ENCODE measurements at regions not wholly inside any gene's neighbourhood (a gene's known extent, or its start where the extent isn't known, plus 50 kb on each side); places are given as distances from the start of the nearest gene placed in this dataset.

GRCh38 chr22:48980409-48980808 is 847.3 kb downstream of the BRD1 start:
- no peak overlapping the region for H3K4me3 ChIP-seq (ENCODE audit: control insufficient read depth, low read depth, low read length)
- TF ChIP-seq CTCF (IDR thresholded peaks at IDR 0.05; ENCODE audit: control insufficient read depth, insufficient read depth, low read depth, low read length, missing control alignments), result no peak
- DNase-seq (ENCODE audit: low read depth), result no peak

DNA sequence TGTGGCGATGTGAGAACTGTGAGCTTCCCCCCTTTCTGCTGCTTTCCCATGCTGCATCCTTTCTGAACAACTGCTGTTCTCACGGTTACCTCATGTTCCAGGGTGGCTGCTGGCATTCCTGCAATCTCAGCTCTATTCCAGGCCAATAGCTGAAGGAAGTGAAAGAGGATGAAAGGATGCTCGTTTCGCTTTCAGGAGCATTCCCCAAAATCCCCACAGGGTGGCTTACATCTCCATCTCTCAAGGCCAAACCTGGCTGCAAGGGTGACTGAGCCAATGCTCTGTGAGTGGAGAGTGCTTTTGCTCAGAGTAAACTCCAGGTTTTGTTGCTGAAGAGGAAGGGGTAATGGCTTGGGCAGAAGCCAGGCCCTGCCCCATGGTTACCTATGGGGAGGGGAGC is 848.2 kb downstream of the BRD1 start:
- TF ChIP-seq CTCF (IDR thresholded peaks at IDR 0.05; ENCODE audit: control insufficient read depth, insufficient read depth, low read depth, low read length, missing control alignments), result no peak
- no peak overlapping the region for H3K4me3 ChIP-seq (ENCODE audit: control insufficient read depth, low read depth, low read length)
- DNase-seq (ENCODE audit: low read depth), result no peak

DNA sequence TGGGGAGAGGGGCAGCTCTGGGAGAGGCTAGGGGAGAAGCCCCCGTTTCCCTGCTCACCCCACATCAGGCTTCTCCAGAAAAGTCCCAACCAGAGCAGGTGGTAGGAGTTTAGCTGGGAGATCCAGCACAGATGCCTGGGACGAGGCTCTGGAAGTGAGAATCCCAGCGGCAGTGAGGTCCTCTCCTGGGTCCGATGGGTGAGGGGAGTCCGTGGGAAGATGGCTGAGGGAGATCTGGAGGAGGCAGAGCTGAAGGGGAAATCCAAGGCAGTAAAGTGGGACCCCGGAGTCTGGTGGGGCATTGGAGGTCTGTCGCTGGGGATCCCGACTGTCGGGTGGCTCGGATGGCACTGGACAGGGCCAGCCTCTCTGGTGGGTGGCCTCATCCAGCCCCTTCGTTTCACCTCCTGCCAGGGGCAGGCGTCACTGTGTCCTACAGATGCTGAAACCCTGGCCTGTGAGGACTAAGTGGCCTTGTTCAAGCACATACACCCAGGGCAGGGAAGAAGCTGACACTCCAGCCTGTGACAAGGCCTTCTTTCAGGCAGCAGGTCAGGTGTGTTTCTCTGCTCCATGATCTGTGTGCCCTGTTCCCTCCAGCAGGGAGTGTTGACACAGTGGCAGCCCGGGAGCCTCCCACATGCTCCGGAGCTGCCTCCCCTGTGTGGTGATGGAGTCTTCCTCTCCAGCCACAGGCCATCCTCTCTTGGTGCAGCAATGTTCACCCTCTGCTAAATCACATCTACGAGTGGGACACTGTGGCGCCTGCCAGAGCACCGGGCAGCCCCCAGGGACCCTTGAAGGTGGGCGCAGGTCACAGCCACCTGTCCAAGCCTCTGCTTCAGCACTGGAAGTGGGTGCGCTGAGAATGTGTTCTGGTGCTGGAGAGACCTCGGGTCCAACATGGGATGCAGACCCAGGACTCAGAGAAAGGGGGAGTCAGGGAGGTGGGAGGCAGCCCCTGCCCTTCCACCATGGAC is 850.8 kb downstream of the BRD1 start:
- H3K4me3 ChIP-seq (ENCODE audit: control insufficient read depth, low read depth, low read length), result no peak overlapping the region
- DNase-seq (ENCODE audit: low read depth), result no peak
- no peak for TF ChIP-seq CTCF (IDR thresholded peaks at IDR 0.05; ENCODE audit: control insufficient read depth, insufficient read depth, low read depth, low read length, missing control alignments)

DNA sequence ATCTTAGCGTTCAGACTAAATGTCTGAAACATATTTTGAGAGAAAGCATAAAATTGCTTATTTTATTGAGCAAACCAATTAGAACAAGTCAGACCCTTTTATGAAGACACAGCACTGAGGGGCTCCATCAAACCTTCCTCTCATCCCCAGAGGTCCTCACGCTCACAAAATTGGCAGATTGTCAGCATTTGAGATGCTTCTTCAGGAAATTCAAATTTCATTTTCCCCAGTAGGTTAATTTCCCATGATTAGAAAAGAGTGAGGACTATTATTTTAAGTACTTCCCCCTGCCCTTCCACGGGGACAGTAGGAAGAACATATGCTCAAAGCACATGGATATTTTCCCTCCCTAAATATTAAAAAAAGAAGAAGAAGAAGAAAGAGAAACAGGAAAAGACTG is 851.8 kb downstream of the BRD1 start:
- DNase-seq (ENCODE audit: low read depth), result no peak
- no peak for TF ChIP-seq CTCF (IDR thresholded peaks at IDR 0.05; ENCODE audit: control insufficient read depth, insufficient read depth, low read depth, low read length, missing control alignments)
- no peak overlapping the region for H3K4me3 ChIP-seq (ENCODE audit: control insufficient read depth, low read depth, low read length)

- no peak for TF ChIP-seq CTCF (IDR thresholded peaks at IDR 0.05; ENCODE audit: control insufficient read depth, insufficient read depth, low read depth, low read length, missing control alignments)
- no peak overlapping the region for H3K4me3 ChIP-seq (ENCODE audit: control insufficient read depth, low read depth, low read length)
- no peak for DNase-seq (ENCODE audit: low read depth)
Measured at GRCh38 chr22:48975316-48975741, 852.3 kb downstream of the BRD1 start.

- no peak overlapping the region for H3K4me3 ChIP-seq (ENCODE audit: control insufficient read depth, low read depth, low read length)
- no peak for TF ChIP-seq CTCF (IDR thresholded peaks at IDR 0.05; ENCODE audit: control insufficient read depth, insufficient read depth, low read depth, low read length, missing control alignments)
- no peak for DNase-seq (ENCODE audit: low read depth)
Measured at GRCh38 chr22:48974443-48975315, 853.0 kb downstream of the BRD1 start.

Data from AG09309 (cell line).